Caco-2 (cell line): ENCODE measurements at regions not wholly inside any gene's neighbourhood (a gene's known extent, or its start where the extent isn't known, plus 50 kb on each side); places are given as distances from the start of the nearest gene placed in this dataset.

Experiments used
- BruUV-seq: library from RNA; stranded (reverse); fragments of 400-500 nt; replicated peaks from 2 replicates; lab custom pipeline; 2021; lab: Mats Ljungman, UMichigan
- CTCF ChIA-PET: fragments of 300-600 bp; sonication (Branson Sonifier 250); formaldehyde crosslinking; loops from one replicate; lab custom pipeline; 2022; ENCODE audit warnings: antibody characterized with exemption; lab: Charles Lee
- POLR2A ChIA-PET: fragments of 300-600 bp; sonication (Branson Sonifier 250); formaldehyde crosslinking; loops from one replicate; lab custom pipeline; 2022; ENCODE audit warnings: antibody characterized with exemption; lab: Charles Lee
- DNase-seq, 2 experiments: peaks; one replicate each; pipeline versions ENCODE4 v3.0.0 to v3.0.0-alpha.2; 2020 to 2022
- H3K27me3 ChIP-seq: replicated peaks from 2 replicates; pipeline ENCODE4 v1.6.0; 2011; ENCODE audit warnings: low read length; ENCODE audit not compliant: control insufficient read depth, insufficient read depth
- H3K36me3 ChIP-seq: 2 replicates; pipeline ENCODE4 v1.5.1; 2011; ENCODE audit warnings: low read length; ENCODE audit not compliant: control insufficient read depth, insufficient read depth
- H3K4me1 ChIP-seq: fragments of 250-450 bp; sonication (Bioruptor Pico); 2 replicates; pipeline ENCODE4 v1.5.1; 2020; ENCODE audit warnings: mild to moderate bottlenecking
- H3K4me3 ChIP-seq: 2 replicates; pipeline ENCODE4 v1.5.1; 2011; ENCODE audit warnings: low read depth, mild to moderate bottlenecking, control low read depth, low read length
- H3K9me3 ChIP-seq: fragments of 250-450 bp; sonication (Bioruptor Pico); 2 replicates; pipeline ENCODE4 v1.5.1; 2020; ENCODE audit warnings: mild to moderate bottlenecking, moderate library complexity
- H3K27ac Mint-ChIP-seq: one replicate; pipeline ENCODE4 v1.8.0; 2022; ENCODE audit warnings: mixed read lengths; ENCODE audit not compliant: unreplicated experiment
- H3K27me3 Mint-ChIP-seq: one replicate; pipeline ENCODE4 v1.8.0; 2022; ENCODE audit warnings: mixed read lengths; ENCODE audit not compliant: insufficient read depth, unreplicated experiment
- H3K36me3 Mint-ChIP-seq: one replicate; pipeline ENCODE4 v1.8.0; 2022; ENCODE audit warnings: mild to moderate bottlenecking, mixed read lengths; ENCODE audit not compliant: insufficient read depth, unreplicated experiment
- H3K4me1 Mint-ChIP-seq: one replicate; pipeline ENCODE4 v1.8.0; 2022; ENCODE audit warnings: low read depth, mixed read lengths; ENCODE audit not compliant: unreplicated experiment
- H3K4me3 Mint-ChIP-seq: one replicate; pipeline ENCODE4 v1.8.0; 2022; ENCODE audit warnings: mild to moderate bottlenecking, moderate library complexity, mixed read lengths; ENCODE audit not compliant: unreplicated experiment
- H3K9me3 Mint-ChIP-seq: one replicate; pipeline ENCODE4 v1.8.0; 2022; ENCODE audit warnings: mixed read lengths; ENCODE audit not compliant: unreplicated experiment
- intact Hi-C: fragments of 100-400 bp; cut with micrococcal nuclease; formaldehyde crosslinking; loops from one replicate; pipeline ENCODE4 v1.10.0; 2022; ENCODE audit not compliant: unreplicated experiment
- TF ChIP-seq, protein P1 (sequence below), 2 experiments: fragments of 200-600 bp in 1 of 2; IDR thresholded peaks; 1 replicate in 1 of 2; 2 replicates in 1 of 2; pipeline versions ENCODE4 v1.5.1 to v1.8.0; 2011 to 2022; ENCODE audit warnings: antibody characterized with exemption in 1 of 2, control low read depth in 1 of 2, inconsistent platforms in 1 of 2, low read depth in 1 of 2, low read length in 1 of 2, mild to moderate bottlenecking in 1 of 2, moderate library complexity in 1 of 2; ENCODE audit not compliant: insufficient read depth in 1 of 2, severe bottlenecking in 1 of 2, unreplicated experiment in 1 of 2

DNA sequence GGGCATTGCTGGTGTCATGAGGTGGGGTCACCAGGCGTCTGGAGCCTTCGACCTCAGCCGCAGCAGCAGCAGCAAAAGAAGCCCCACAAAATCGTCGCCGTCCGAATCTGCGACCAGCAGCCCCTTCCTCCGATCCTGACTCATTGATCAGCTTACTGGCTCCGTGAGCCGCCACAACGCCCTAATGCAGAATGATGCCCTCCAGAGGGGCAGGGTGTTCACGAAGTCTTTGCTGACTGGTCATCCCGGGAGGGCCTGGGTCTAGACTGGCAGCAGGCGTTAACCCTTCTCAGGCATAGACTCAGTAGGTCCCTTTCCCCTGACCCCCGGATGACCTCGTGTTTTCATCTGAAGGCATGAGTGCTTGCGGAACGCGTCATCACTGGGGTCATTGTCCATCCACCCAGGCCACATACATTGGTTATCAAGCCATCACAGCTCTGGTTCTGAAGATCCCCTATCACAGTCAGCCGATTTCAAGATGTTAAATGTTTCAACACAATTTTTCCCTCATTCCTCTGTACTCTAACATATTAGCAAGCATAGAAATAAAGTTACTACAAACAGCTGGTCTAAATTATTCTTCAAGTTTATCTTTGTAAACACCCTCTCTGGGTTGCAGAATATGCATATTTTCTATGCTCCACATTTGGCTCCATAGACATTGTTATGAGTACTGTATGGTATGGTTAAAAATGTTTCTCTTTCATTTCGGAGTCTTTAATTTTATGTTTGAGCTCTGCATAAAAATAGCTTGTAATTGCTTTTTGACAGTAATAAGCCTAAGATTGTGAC lies 83.3 kb upstream of the SALL3 start:
- Mint-ChIP-seq H3K9me3 (no peaks in the 10 kb centered on the region), H3K27me3 (no peaks in the 10 kb centered on the region), H3K4me3 (no peak overlapping the region), H3K27ac (no peak overlapping the region), H3K36me3 (no peaks in the 10 kb centered on the region), H3K4me1 (no peaks in the 10 kb centered on the region)
- BruUV-seq: no TSS peak
- intact Hi-C loops: no loop called here
- no peaks in the 10 kb centered on the region for H3K27me3 ChIP-seq
- TF ChIP-seq, protein P1, sequence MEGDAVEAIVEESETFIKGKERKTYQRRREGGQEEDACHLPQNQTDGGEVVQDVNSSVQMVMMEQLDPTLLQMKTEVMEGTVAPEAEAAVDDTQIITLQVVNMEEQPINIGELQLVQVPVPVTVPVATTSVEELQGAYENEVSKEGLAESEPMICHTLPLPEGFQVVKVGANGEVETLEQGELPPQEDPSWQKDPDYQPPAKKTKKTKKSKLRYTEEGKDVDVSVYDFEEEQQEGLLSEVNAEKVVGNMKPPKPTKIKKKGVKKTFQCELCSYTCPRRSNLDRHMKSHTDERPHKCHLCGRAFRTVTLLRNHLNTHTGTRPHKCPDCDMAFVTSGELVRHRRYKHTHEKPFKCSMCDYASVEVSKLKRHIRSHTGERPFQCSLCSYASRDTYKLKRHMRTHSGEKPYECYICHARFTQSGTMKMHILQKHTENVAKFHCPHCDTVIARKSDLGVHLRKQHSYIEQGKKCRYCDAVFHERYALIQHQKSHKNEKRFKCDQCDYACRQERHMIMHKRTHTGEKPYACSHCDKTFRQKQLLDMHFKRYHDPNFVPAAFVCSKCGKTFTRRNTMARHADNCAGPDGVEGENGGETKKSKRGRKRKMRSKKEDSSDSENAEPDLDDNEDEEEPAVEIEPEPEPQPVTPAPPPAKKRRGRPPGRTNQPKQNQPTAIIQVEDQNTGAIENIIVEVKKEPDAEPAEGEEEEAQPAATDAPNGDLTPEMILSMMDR (IDR thresholded peaks at IDR 0.05; ENCODE audit: insufficient read depth in 1 of 2, low read depth in 1 of 2, low read length in 1 of 2, severe bottlenecking in 1 of 2, unreplicated experiment in 1 of 2): no peak
- H3K36me3 ChIP-seq: no peaks in the 10 kb centered on the region
- H3K9me3 ChIP-seq: no peaks in the 10 kb centered on the region
- H3K4me1 ChIP-seq: no peaks in the 10 kb centered on the region
- ChIA-PET CTCF (no interaction called here), POLR2A (no interaction called here)
- DNase-seq: no peak
- no peak overlapping the region for H3K4me3 ChIP-seq

DNA sequence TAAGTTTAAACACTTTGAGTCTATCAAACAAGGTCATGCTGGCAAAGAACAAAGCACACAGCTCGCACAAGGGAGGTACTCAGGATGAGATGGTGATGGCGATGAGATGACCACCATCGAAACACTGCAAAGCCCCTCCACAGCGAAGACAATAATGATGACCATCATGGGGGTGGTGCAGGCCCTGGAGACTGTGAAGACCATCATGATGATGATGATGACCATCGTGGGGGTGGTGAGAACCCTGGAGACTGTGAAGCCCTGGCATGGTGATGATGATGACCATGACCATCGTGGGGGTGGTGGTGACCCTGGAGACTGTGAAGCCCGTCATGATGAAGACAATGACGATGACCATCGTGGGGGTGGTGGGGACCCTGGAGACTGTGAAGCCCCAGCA lies 81.6 kb upstream of the SALL3 start:
- no peaks in the 10 kb centered on the region for H3K36me3 ChIP-seq
- intact Hi-C loops: no loop called here
- no peak overlapping the region for H3K27ac Mint-ChIP-seq
- H3K4me3 Mint-ChIP-seq: no peak overlapping the region
- DNase-seq: no peak
- H3K27me3 ChIP-seq: no peaks in the 10 kb centered on the region
- TF ChIP-seq, protein P1 (IDR thresholded peaks at IDR 0.05; ENCODE audit: insufficient read depth in 1 of 2, low read depth in 1 of 2, low read length in 1 of 2, severe bottlenecking in 1 of 2, unreplicated experiment in 1 of 2): no peak
- H3K27me3 Mint-ChIP-seq: peaks cover 5% of the 10 kb centered on the region
- no peaks in the 10 kb centered on the region for H3K9me3 ChIP-seq
- H3K4me1 ChIP-seq: no peaks in the 10 kb centered on the region
- no peaks in the 10 kb centered on the region for H3K36me3 Mint-ChIP-seq
- BruUV-seq: no TSS peak
- ChIA-PET CTCF (no interaction called here), POLR2A (no interaction called here)
- no peaks in the 10 kb centered on the region for H3K4me1 Mint-ChIP-seq
- no peaks in the 10 kb centered on the region for H3K9me3 Mint-ChIP-seq
- H3K4me3 ChIP-seq: no peak overlapping the region

DNA sequence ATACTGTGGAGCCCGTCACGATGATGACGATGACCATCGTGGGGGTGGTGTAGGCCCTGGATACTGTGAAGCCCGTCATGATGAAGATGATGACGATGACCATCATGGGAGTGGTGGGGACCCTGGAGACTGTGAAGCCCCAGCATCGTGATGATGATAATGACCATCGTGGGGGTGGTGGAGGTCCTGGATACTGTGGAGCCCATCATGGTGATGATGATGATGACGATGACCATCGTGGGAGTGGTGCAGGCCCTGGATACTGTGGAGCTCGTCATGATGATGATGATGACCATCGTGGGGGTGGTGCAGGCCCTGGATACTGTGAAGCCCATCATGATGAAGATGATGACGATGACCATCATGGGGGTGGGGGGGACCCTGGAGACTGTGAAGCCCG lies 81.0 kb upstream of the SALL3 start:
- Mint-ChIP-seq H3K4me1 (no peaks in the 10 kb centered on the region), H3K9me3 (no peaks in the 10 kb centered on the region), H3K36me3 (no peaks in the 10 kb centered on the region), H3K27me3 (peaks cover 5% of the 10 kb centered on the region), H3K4me3 (no peak overlapping the region), H3K27ac (no peak overlapping the region)
- POLR2A ChIA-PET: no interaction called here
- intact Hi-C loops: no loop called here
- no TSS peak for BruUV-seq
- Histone ChIP-seq H3K9me3 (no peaks in the 10 kb centered on the region), H3K4me3 (no peak overlapping the region), H3K36me3 (no peaks in the 10 kb centered on the region), H3K4me1 (no peaks in the 10 kb centered on the region), H3K27me3 (no peaks in the 10 kb centered on the region)
- DNase-seq: no peak
- TF ChIP-seq, protein P1 (IDR thresholded peaks at IDR 0.05; ENCODE audit: insufficient read depth in 1 of 2, low read depth in 1 of 2, low read length in 1 of 2, severe bottlenecking in 1 of 2, unreplicated experiment in 1 of 2): no peak
- CTCF ChIA-PET: no interaction called here
